ENCODE measurements at regions not wholly inside any gene's neighbourhood (a gene's known extent, or its start where the extent isn't known, plus 50 kb on each side); places are given as distances from the start of the nearest gene placed in this dataset.

DNA sequence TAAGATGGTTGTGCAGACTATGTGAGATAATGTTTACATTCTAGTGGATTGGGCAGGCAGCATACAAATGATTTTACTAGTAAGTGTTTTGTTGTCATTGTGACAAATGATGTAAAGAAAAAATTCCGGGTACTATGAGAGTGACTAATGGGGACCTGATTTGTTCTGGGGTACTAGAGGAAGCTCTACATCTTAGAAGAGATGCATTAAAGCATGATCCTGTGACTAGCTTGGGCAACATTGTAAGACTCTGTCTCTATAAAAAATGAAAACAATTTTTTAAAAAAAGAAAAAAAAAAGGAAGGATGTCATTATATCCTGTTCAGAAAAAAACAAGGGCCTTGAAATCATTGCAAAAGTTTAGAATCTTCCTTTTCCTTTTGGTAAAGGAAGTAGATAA, 58.1 kb upstream of the MYRIP start:
- Histone ChIP-seq H3K9me3 (ENCODE audit: control insufficient read depth in 2 of 2, insufficient read depth in 1 of 2, low read length in 1 of 2) (no peaks in the 10 kb centered on the region), H3K27me3 (ENCODE audit: control insufficient read depth in 2 of 2, insufficient read depth in 1 of 2, low read length in 1 of 2) (no peaks in the 10 kb centered on the region), H3K4me1 (ENCODE audit: control insufficient read depth in 2 of 2, insufficient read depth in 2 of 2, low read length in 2 of 2) (no peaks in the 10 kb centered on the region), H3K4me3 (ENCODE audit: low read length in 2 of 2) (no peak overlapping the region), H3K27ac (ENCODE audit: low read depth in 1 of 2, low read length in 1 of 2) (no peak overlapping the region), H3K36me3 (ENCODE audit: control insufficient read depth in 2 of 2, insufficient read depth in 2 of 2, low read length in 1 of 2) (no peaks in the 10 kb centered on the region)
- DNase-seq (ENCODE audit: low read depth in 6 of 9, low spot score in 9 of 9) = no peak
- WGBS = 34% methylated on average over 1 of the region's 1 CpG

DNA sequence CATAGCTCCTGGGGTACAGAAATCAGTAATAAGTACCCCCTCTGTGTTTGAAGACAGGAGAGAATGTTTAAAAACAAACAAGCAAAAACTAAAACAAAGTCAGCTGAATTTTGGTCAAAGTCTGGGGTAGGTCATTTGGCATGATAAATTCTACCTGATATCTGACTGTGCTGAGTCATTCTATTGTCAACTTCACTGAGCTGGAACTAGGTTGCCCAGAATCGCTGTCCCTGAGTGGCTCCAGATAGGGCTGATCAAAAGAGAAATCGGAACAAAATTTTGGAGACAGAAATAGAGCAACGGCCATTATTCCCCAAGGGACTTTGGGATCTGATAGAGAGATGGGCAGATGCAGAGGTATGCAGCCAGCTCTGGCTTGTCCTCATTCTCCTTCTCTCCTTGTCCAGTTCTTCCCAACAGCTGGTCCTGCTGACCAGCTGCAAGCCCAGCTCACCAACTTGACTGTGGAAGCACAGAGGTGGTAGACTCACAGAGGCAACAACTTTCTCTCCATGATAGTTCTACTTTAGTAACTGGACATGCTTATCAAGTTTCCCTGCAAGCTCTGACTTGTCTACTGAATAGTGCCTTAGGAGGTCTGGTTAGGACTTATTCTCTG, 57.3 kb upstream of the MYRIP start:
- no peaks in the 10 kb centered on the region for H3K36me3 ChIP-seq (ENCODE audit: control insufficient read depth in 2 of 2, insufficient read depth in 2 of 2, low read length in 1 of 2)
- H3K27me3 ChIP-seq (ENCODE audit: control insufficient read depth in 2 of 2, insufficient read depth in 1 of 2, low read length in 1 of 2) = no peaks in the 10 kb centered on the region
- H3K9me3 ChIP-seq (ENCODE audit: control insufficient read depth in 2 of 2, insufficient read depth in 1 of 2, low read length in 1 of 2) = no peaks in the 10 kb centered on the region
- 94% methylated on average over 3 of the region's 3 CpGs for WGBS
- no peaks in the 10 kb centered on the region for H3K4me1 ChIP-seq (ENCODE audit: control insufficient read depth in 2 of 2, insufficient read depth in 2 of 2, low read length in 2 of 2)
- no peak overlapping the region for H3K27ac ChIP-seq (ENCODE audit: low read depth in 1 of 2, low read length in 1 of 2)
- H3K4me3 ChIP-seq (ENCODE audit: low read length in 2 of 2) = no peak overlapping the region
- DNase-seq (ENCODE audit: low read depth in 6 of 9, low spot score in 9 of 9) = no peak

DNA sequence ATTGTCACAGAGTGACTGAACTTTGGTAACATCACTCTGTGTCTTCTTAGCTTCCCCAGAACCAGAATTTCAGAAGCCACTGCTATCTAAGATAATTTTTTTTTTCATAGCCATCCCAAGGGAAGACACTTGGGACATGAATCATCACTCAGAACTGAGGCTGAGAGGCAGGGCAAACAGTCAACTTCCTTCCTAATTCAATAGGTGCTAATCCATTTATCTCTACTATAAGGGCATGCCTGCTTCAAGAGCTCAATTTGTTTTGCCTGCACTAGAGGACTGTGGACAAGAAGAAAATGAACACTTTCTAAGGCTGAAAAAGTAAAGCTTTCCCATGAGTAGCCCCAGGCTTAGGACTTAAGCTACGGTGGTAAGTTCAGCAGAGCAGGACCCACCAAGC, 56.7 kb upstream of the MYRIP start:
- Histone ChIP-seq H3K9me3 (ENCODE audit: control insufficient read depth in 2 of 2, insufficient read depth in 1 of 2, low read length in 1 of 2) (no peaks in the 10 kb centered on the region), H3K36me3 (ENCODE audit: control insufficient read depth in 2 of 2, insufficient read depth in 2 of 2, low read length in 1 of 2) (no peaks in the 10 kb centered on the region), H3K4me1 (ENCODE audit: control insufficient read depth in 2 of 2, insufficient read depth in 2 of 2, low read length in 2 of 2) (no peaks in the 10 kb centered on the region), H3K27ac (ENCODE audit: low read depth in 1 of 2, low read length in 1 of 2) (no peak overlapping the region), H3K4me3 (ENCODE audit: low read length in 2 of 2) (no peak overlapping the region), H3K27me3 (ENCODE audit: control insufficient read depth in 2 of 2, insufficient read depth in 1 of 2, low read length in 1 of 2) (no peaks in the 10 kb centered on the region)
- DNase-seq (ENCODE audit: low read depth in 6 of 9, low spot score in 9 of 9) = no peak
- WGBS = 92% methylated on average over 1 of the region's 1 CpG

DNA sequence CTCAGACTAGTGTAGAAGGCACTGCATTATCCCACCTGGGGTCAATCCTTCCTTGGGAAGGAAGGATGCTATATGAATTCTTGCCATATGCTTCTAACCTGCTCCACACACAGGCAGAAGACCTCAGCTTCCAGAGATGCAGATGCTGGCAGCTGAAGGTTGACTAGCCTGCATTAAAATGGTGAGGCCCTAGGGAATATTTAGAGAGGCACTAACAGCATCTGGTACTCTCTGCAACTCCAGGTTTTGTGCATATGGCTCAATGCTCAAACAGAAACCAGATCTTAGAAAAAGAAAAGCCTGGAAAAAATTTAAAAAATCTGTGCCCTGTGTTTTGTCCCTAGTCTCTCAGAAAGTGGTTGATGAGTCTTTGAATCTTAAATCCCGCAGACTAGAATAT, 56.0 kb upstream of the MYRIP start:
- no peak overlapping the region for H3K4me3 ChIP-seq (ENCODE audit: low read length in 2 of 2)
- no peak for DNase-seq (ENCODE audit: low read depth in 6 of 9, low spot score in 9 of 9)
- no peaks in the 10 kb centered on the region for H3K27me3 ChIP-seq (ENCODE audit: control insufficient read depth in 2 of 2, insufficient read depth in 1 of 2, low read length in 1 of 2)
- no peak overlapping the region for H3K27ac ChIP-seq (ENCODE audit: low read depth in 1 of 2, low read length in 1 of 2)
- no peaks in the 10 kb centered on the region for H3K9me3 ChIP-seq (ENCODE audit: control insufficient read depth in 2 of 2, insufficient read depth in 1 of 2, low read length in 1 of 2)
- no peaks in the 10 kb centered on the region for H3K4me1 ChIP-seq (ENCODE audit: control insufficient read depth in 2 of 2, insufficient read depth in 2 of 2, low read length in 2 of 2)
- no peaks in the 10 kb centered on the region for H3K36me3 ChIP-seq (ENCODE audit: control insufficient read depth in 2 of 2, insufficient read depth in 2 of 2, low read length in 1 of 2)
- 94% methylated on average over 1 of the region's 1 CpG for WGBS

DNA sequence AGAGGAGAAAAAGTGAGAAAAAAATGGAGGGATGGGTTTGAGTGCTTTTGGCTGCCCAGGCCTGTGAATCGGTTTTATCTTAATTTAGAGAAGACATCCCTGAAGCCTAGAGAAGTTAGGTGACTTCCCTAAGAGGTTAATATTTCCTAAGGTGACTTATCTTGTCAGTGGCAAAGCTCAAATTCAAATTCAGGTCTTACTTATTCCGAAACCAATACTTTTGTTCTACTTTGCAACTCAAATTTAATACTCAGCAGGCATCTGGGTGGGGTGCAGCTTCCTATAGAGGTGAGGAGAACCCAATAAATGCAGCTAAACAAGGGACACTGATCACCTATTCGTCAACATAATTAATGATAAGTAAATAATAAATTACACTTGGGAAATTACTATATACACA, 54.9 kb upstream of the MYRIP start:
- Histone ChIP-seq H3K36me3 (ENCODE audit: control insufficient read depth in 2 of 2, insufficient read depth in 2 of 2, low read length in 1 of 2) (no peaks in the 10 kb centered on the region), H3K9me3 (ENCODE audit: control insufficient read depth in 2 of 2, insufficient read depth in 1 of 2, low read length in 1 of 2) (no peaks in the 10 kb centered on the region), H3K4me3 (ENCODE audit: low read length in 2 of 2) (no peak overlapping the region), H3K27me3 (ENCODE audit: control insufficient read depth in 2 of 2, insufficient read depth in 1 of 2, low read length in 1 of 2) (no peaks in the 10 kb centered on the region), H3K4me1 (ENCODE audit: control insufficient read depth in 2 of 2, insufficient read depth in 2 of 2, low read length in 2 of 2) (no peaks in the 10 kb centered on the region), H3K27ac (ENCODE audit: low read depth in 1 of 2, low read length in 1 of 2) (no peak overlapping the region)
- no peak for DNase-seq (ENCODE audit: low read depth in 6 of 9, low spot score in 9 of 9)
- WGBS = 87% methylated on average over 3 of the region's 3 CpGs

DNA sequence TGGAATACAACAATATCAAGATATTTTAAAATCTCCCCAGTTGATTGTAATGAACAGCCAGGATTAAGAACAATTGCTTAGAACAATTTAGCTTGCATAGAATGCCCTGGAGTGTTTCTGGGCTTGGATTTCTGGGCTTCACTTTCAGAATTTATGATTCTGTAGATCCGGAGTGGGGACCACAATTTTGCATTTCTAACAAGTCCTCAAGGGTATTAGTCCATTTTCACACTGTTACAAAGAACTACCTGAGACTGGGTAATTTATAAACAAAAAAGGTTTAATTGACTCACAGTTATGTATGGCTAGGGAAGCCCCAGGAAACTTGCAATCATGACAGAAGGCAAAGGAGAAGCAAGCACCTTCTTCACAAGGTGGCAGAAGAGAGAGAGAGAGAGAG, 54.3 kb upstream of the MYRIP start:
- no peak overlapping the region for H3K4me3 ChIP-seq (ENCODE audit: low read length in 2 of 2)
- H3K9me3 ChIP-seq (ENCODE audit: control insufficient read depth in 2 of 2, insufficient read depth in 1 of 2, low read length in 1 of 2) = no peaks in the 10 kb centered on the region
- no peaks in the 10 kb centered on the region for H3K4me1 ChIP-seq (ENCODE audit: control insufficient read depth in 2 of 2, insufficient read depth in 2 of 2, low read length in 2 of 2)
- H3K27me3 ChIP-seq (ENCODE audit: control insufficient read depth in 2 of 2, insufficient read depth in 1 of 2, low read length in 1 of 2) = no peaks in the 10 kb centered on the region
- no peak overlapping the region for H3K27ac ChIP-seq (ENCODE audit: low read depth in 1 of 2, low read length in 1 of 2)
- WGBS = 93% methylated on average over 1 of the region's 1 CpG
- no peaks in the 10 kb centered on the region for H3K36me3 ChIP-seq (ENCODE audit: control insufficient read depth in 2 of 2, insufficient read depth in 2 of 2, low read length in 1 of 2)
- no peak for DNase-seq (ENCODE audit: low read depth in 6 of 9, low spot score in 9 of 9)

DNA sequence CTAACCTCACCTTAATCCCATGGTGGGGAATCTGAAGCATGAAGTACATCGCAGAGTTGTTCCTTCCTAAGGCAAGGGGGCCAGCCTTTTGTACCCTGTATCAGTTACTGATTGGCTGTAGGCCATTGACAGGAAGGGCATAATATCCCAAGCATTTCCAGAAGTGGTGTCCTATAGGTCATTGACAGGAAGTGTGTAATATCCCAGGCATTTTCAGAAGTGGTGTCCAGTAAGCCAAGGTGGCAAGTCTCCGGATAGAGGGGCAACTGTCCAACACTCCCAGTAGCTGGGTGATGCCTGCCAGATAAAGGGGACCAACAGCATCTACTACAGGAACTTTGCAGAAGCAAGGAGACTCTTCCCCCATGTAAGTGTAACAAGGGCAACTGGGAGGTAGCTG, 52.1 kb upstream of the MYRIP start:
- H3K36me3 ChIP-seq (ENCODE audit: control insufficient read depth in 2 of 2, insufficient read depth in 2 of 2, low read length in 1 of 2) = no peaks in the 10 kb centered on the region
- H3K27ac ChIP-seq (ENCODE audit: low read depth in 1 of 2, low read length in 1 of 2) = no peak overlapping the region
- no peaks in the 10 kb centered on the region for H3K27me3 ChIP-seq (ENCODE audit: control insufficient read depth in 2 of 2, insufficient read depth in 1 of 2, low read length in 1 of 2)
- no peak overlapping the region for H3K4me3 ChIP-seq (ENCODE audit: low read length in 2 of 2)
- no peak for DNase-seq (ENCODE audit: low read depth in 6 of 9, low spot score in 9 of 9)
- no peaks in the 10 kb centered on the region for H3K9me3 ChIP-seq (ENCODE audit: control insufficient read depth in 2 of 2, insufficient read depth in 1 of 2, low read length in 1 of 2)
- 94% methylated on average over 2 of the region's 2 CpGs for WGBS
- H3K4me1 ChIP-seq (ENCODE audit: control insufficient read depth in 2 of 2, insufficient read depth in 2 of 2, low read length in 2 of 2) = no peaks in the 10 kb centered on the region

Data from thymus (tissue), 11 donors.